DND-41 (cell line): ENCODE measurements at regions not wholly inside any gene's neighbourhood (a gene's known extent, or its start where the extent isn't known, plus 50 kb on each side); places are given as distances from the start of the nearest gene placed in this dataset.

Experiments
- CTCF ChIP-seq: IDR thresholded peaks from 2 replicates; pipeline ENCODE4 v1.5.1; 2012; ENCODE audit warnings: borderline replicate concordance, low read length, moderate library complexity, mild to moderate bottlenecking; ENCODE audit not compliant: poor library complexity, severe bottlenecking; ENCODE audit errors: extremely low read depth
- EZH2 ChIP-seq: IDR thresholded peaks from 3 replicates; pipeline ENCODE4 v1.6.1; 2012; ENCODE audit warnings: borderline replicate concordance, low read depth, mild to moderate bottlenecking, moderate library complexity, low read length, inconsistent platforms; ENCODE audit not compliant: severe bottlenecking

- TF ChIP-seq CTCF (no peak), EZH2 (no peak)
Measured at GRCh38 chr7:91645542-91645941, 235.0 kb downstream of the MTERF1 start.
